HCT116 (cell line): ENCODE measurements at regions not wholly inside any gene's neighbourhood (a gene's known extent, or its start where the extent isn't known, plus 50 kb on each side); places are given as distances from the start of the nearest gene placed in this dataset.

Experiments
- CBX3 ChIP-seq: IDR thresholded peaks from 2 replicates; pipeline ENCODE4 v1.6.1; 2012; ENCODE audit warnings: low read depth
- CEBPB ChIP-seq: IDR thresholded peaks from 2 replicates; pipeline ENCODE4 v1.6.1; 2012; ENCODE audit warnings: low read depth
- CTCF ChIP-seq, 3 experiments: fragments of 200-600 bp in 1 of 3; sonication (generic) in 1 of 3; IDR thresholded peaks in 2 of 3; conservative IDR thresholded peaks in 1 of 3; 2 replicates each; pipeline ENCODE4 v1.5.1; 2012 to 2017; ENCODE audit warnings: low read depth in 2 of 3, low read length in 2 of 3, antibody characterized with exemption in 1 of 3, borderline replicate concordance in 1 of 3, control low read depth in 1 of 3, mild to moderate bottlenecking in 1 of 3, mixed read lengths in 1 of 3, mixed run types in 1 of 3, moderate library complexity in 1 of 3; ENCODE audit not compliant: insufficient read depth in 1 of 3
- ELF1 ChIP-seq: IDR thresholded peaks from 2 replicates; pipeline ENCODE4 v1.6.1; 2012; ENCODE audit warnings: low read depth, borderline replicate concordance
- EZH2 ChIP-seq: fragments of 200-600 bp; sonication (generic); IDR thresholded peaks from 2 replicates; pipeline ENCODE4 v1.6.1; 2017; ENCODE audit warnings: antibody characterized with exemption, mixed run types
- EZH2phosphoT487 ChIP-seq: fragments of 200-600 bp; IDR thresholded peaks from 2 replicates; pipeline ENCODE4 v1.6.1; 2018; ENCODE audit warnings: antibody characterized with exemption, borderline replicate concordance
- FOSL1 ChIP-seq: IDR thresholded peaks from 2 replicates; pipeline ENCODE4 v1.6.1; 2012; ENCODE audit warnings: low read depth
- MAX ChIP-seq: IDR thresholded peaks from 2 replicates; pipeline ENCODE4 v1.6.1; 2012
- POLR2A ChIP-seq: IDR thresholded peaks from 2 replicates; pipeline ENCODE4 v1.7.0; 2011; ENCODE audit warnings: borderline replicate concordance; ENCODE audit not compliant: insufficient read depth, insufficient read length; ENCODE audit errors: extremely low read depth
- POLR2AphosphoS5 ChIP-seq: IDR thresholded peaks from 2 replicates; pipeline ENCODE4 v1.6.1; 2011; ENCODE audit warnings: mild to moderate bottlenecking, low read depth, low read length, moderate library complexity
- RAD21 ChIP-seq: IDR thresholded peaks from 2 replicates; pipeline ENCODE4 v1.6.1; 2012; ENCODE audit warnings: low read depth, mild to moderate bottlenecking
- SP1 ChIP-seq: IDR thresholded peaks from 2 replicates; pipeline ENCODE4 v1.6.1; 2012; ENCODE audit warnings: low read depth
- SRF ChIP-seq: IDR thresholded peaks from 2 replicates; pipeline ENCODE4 v1.6.1; 2012; ENCODE audit warnings: low read depth
- YY1 ChIP-seq: IDR thresholded peaks from 2 replicates; pipeline ENCODE4 v1.6.1; 2011; ENCODE audit warnings: low read length, low read depth, moderate library complexity, mild to moderate bottlenecking; ENCODE audit not compliant: insufficient replicate concordance; ENCODE audit errors: extremely low read depth

GRCh38 chr3:80006315-80006714 is 238.5 kb upstream of the ROBO1 start:
- TF ChIP-seq CTCF (IDR thresholded peaks at IDR 0.05 in 2 of 3, conservative IDR thresholded peaks at IDR 0.05 in 1 of 3; ENCODE audit: borderline replicate concordance in 1 of 3, insufficient read depth in 1 of 3, low read depth in 2 of 3, low read length in 2 of 3) = no peak
- TF ChIP-seq CEBPB = no peak
- no peak for TF ChIP-seq POLR2AphosphoS5
- no peak for TF ChIP-seq POLR2A
- no peak for TF ChIP-seq YY1
- TF ChIP-seq MAX = no peak
- TF ChIP-seq CBX3 = no peak
- no peak for TF ChIP-seq ELF1
- no peak for TF ChIP-seq EZH2phosphoT487
- no peak for TF ChIP-seq FOSL1
- no peak for TF ChIP-seq SP1
- TF ChIP-seq RAD21 = no peak
- no peak for TF ChIP-seq SRF
- no peak for TF ChIP-seq EZH2
